Hepatocyte (in vitro differentiated cells): ENCODE measurements at regions not wholly inside any gene's neighbourhood (a gene's known extent, or its start where the extent isn't known, plus 50 kb on each side); places are given as distances from the start of the nearest gene placed in this dataset.

Experiments used
- DNase-seq: peaks from one replicate; pipeline ENCODE4 v3.0.0-alpha.2; 2016; ENCODE audit warnings: low spot score
- H2AFZ ChIP-seq: fragments of 200-600 bp; sonication (generic); 2 replicates; pipeline ENCODE4 v1.6.0; 2016; ENCODE audit warnings: antibody characterized with exemption, mild to moderate bottlenecking
- H3K27ac ChIP-seq: fragments of 200-600 bp; sonication (generic); 2 replicates; pipeline ENCODE4 v1.5.1; 2016; ENCODE audit warnings: mild to moderate bottlenecking
- H3K27me3 ChIP-seq: fragments of 200-600 bp; sonication (generic); 2 replicates; pipeline ENCODE4 v1.6.1; 2016
- H3K36me3 ChIP-seq: fragments of 200-600 bp; sonication (generic); replicated peaks from 2 replicates; pipeline ENCODE4 v1.5.1; 2016; ENCODE audit warnings: low read depth; ENCODE audit not compliant: insufficient read depth
- H3K4me1 ChIP-seq: fragments of 200-600 bp; sonication (generic); 2 replicates; pipeline ENCODE4 v1.5.1; 2016; ENCODE audit warnings: mild to moderate bottlenecking, moderate library complexity; ENCODE audit not compliant: insufficient read depth
- H3K4me2 ChIP-seq: fragments of 200-600 bp; sonication (generic); 2 replicates; pipeline ENCODE4 v1.6.0; 2016
- H3K4me3 ChIP-seq: fragments of 200-600 bp; sonication (generic); 2 replicates; pipeline ENCODE4 v1.5.1; 2016; ENCODE audit warnings: mild to moderate bottlenecking
- H3K79me2 ChIP-seq: fragments of 200-600 bp; sonication (generic); 2 replicates; pipeline ENCODE4 v1.6.0; 2017; ENCODE audit warnings: mild to moderate bottlenecking
- H3K9me2 ChIP-seq: fragments of 200-600 bp; sonication (generic); replicated peaks from 2 replicates; pipeline ENCODE4 v1.6.0; 2017; ENCODE audit warnings: mild to moderate bottlenecking; ENCODE audit not compliant: insufficient read depth
- H3K9me3 ChIP-seq: fragments of 200-600 bp; sonication (generic); 2 replicates; pipeline ENCODE4 v1.5.1; 2016; ENCODE audit warnings: low read depth, mild to moderate bottlenecking
- H4K20me1 ChIP-seq: fragments of 200-600 bp; sonication (generic); 2 replicates; pipeline ENCODE4 v1.6.0; 2016; ENCODE audit warnings: mild to moderate bottlenecking; ENCODE audit not compliant: insufficient read depth, poor library complexity, severe bottlenecking
- EZH2 ChIP-seq: fragments of 200-600 bp; sonication (generic); IDR thresholded peaks from 2 replicates; pipeline ENCODE4 v1.6.1; 2016; ENCODE audit warnings: antibody characterized with exemption, mild to moderate bottlenecking, borderline replicate concordance
- EZH2phosphoT487 ChIP-seq: fragments of 200-600 bp; sonication (generic); IDR thresholded peaks from one replicate; pipeline ENCODE4 v1.6.1; 2018; ENCODE audit warnings: antibody characterized with exemption, mild to moderate bottlenecking, low read depth, moderate library complexity; ENCODE audit not compliant: unreplicated experiment, severe bottlenecking
- WGBS: methylation state at CpG from one replicate; pipeline ENCODE4 v1.1.6; 2016; ENCODE audit warnings: low lambda C conversion rate; ENCODE audit errors: missing lambda C conversion rate; 5-methylcytosine and 5-hydroxymethylcytosine counted together
- TF ChIP-seq, protein P1 (sequence below): fragments of 200-600 bp; sonication (generic); IDR thresholded peaks from 2 replicates; pipeline ENCODE4 v1.5.1; 2016; ENCODE audit warnings: antibody characterized with exemption, mild to moderate bottlenecking; ENCODE audit not compliant: poor library complexity

DNA sequence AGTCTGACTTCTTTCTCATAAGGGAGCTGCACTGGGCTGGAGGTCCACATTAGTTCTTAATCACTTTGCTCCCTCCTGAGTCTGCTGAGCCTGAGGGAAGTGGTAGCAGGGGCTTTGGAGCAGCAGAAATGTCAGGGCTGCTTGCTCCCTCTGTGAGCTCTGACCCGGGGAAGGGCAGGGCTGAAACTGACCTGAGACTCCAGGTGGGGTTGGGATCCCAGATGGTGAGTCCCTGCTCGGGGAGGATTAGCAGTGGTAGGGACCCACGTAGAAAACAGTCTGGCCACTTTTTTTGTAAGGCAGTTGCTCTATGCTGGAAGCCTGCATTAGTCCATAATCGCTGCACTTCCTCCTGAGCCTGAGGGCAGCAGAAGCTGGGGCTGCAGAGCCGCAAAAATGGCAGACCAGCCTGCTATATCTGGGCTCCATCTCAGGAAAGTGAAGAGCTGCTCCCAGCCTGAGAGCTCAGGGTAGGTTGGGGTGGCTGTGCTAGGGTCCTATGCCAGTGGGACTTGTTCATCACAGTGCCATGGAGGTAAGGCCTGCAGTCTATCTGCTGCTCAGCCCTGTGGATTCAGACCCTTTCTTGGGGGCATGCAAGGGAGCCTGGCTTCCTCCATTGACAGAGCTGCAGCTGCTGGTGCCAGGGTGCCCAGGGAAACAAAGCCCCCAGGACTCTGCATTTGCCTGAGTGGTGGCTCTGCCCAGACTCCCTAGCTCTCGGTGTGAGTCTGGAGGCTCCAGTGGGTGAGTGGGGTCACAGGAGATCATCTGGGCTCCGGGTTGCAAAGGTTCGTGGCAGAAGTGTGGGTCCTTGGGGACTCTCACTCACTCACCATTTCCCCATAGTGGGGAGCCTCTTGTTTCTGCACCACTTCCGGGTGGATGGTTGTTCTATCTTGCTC lies 854.3 kb downstream of the LUZP2 start:
- no peaks in the 10 kb centered on the region for H3K9me2 ChIP-seq
- H4K20me1 ChIP-seq, result no peaks in the 10 kb centered on the region
- H3K4me2 ChIP-seq, result no peak overlapping the region
- H3K27ac ChIP-seq, result no peak overlapping the region
- DNase-seq, result no peak
- no peak overlapping the region for H3K4me3 ChIP-seq
- no peaks in the 10 kb centered on the region for H3K36me3 ChIP-seq
- H3K27me3 ChIP-seq, result no peaks in the 10 kb centered on the region
- H3K4me1 ChIP-seq, result no peaks in the 10 kb centered on the region
- no peak for TF ChIP-seq EZH2phosphoT487
- TF ChIP-seq EZH2, result no peak
- TF ChIP-seq, protein P1, sequence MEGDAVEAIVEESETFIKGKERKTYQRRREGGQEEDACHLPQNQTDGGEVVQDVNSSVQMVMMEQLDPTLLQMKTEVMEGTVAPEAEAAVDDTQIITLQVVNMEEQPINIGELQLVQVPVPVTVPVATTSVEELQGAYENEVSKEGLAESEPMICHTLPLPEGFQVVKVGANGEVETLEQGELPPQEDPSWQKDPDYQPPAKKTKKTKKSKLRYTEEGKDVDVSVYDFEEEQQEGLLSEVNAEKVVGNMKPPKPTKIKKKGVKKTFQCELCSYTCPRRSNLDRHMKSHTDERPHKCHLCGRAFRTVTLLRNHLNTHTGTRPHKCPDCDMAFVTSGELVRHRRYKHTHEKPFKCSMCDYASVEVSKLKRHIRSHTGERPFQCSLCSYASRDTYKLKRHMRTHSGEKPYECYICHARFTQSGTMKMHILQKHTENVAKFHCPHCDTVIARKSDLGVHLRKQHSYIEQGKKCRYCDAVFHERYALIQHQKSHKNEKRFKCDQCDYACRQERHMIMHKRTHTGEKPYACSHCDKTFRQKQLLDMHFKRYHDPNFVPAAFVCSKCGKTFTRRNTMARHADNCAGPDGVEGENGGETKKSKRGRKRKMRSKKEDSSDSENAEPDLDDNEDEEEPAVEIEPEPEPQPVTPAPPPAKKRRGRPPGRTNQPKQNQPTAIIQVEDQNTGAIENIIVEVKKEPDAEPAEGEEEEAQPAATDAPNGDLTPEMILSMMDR, result no peak
- no peaks in the 10 kb centered on the region for H3K9me3 ChIP-seq
- H2AFZ ChIP-seq, result no peak overlapping the region
- WGBS, result 87% methylated on average over 9 of the region's 9 CpGs
- no peaks in the 10 kb centered on the region for H3K79me2 ChIP-seq

DNA sequence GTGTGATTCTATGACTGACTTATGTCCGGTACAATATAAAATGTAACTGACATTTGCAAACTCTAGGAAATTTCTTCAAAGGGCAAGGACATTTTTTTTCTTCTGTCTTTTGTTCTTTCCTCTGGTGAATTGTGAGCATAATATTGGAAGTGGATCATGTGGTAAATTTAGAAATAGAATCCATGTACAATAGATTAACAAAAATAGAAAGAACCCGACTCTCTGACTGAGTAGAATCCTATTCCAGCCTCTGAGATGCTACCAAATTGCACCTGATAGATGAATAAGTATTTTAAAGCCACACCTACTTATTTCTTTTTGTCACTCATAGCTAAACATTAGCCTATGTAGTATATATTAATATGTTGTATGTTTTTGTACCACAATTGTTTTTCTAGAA lies 860.3 kb downstream of the LUZP2 start:
- Histone ChIP-seq H3K4me1 (no peaks in the 10 kb centered on the region), H3K79me2 (no peaks in the 10 kb centered on the region), H2AFZ (no peak overlapping the region), H3K27ac (no peak overlapping the region), H3K4me3 (no peak overlapping the region), H3K36me3 (no peaks in the 10 kb centered on the region), H3K4me2 (no peak overlapping the region), H3K9me3 (no peaks in the 10 kb centered on the region), H4K20me1 (no peaks in the 10 kb centered on the region), H3K27me3 (no peaks in the 10 kb centered on the region), H3K9me2 (no peaks in the 10 kb centered on the region)
- 70% methylated on average over 2 of the region's 2 CpGs for WGBS
- no peak for TF ChIP-seq EZH2
- TF ChIP-seq, protein P1, result no peak
- no peak for TF ChIP-seq EZH2phosphoT487
- no peak for DNase-seq

DNA sequence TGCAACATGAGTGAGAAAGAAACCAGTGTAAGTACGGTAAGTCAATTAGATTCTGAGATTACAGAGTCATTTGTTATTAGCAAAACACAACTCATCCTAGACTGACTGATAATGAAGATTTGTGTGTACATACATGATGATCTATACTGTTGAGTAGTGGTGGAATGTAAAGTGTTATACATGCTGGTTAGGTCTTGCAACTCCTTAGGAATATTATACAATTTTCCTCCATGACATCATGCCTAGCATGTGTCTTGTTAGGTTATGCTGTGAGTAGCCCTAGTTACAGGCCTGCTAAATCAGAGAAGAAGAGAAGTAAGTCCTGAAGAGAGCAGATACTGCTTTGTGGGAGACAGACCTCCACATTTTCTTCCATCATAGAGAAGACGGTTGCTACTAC lies 880.6 kb downstream of the LUZP2 start:
- TF ChIP-seq EZH2phosphoT487 (no peak), EZH2 (no peak)
- TF ChIP-seq, protein P1, result no peak
- no peaks in the 10 kb centered on the region for H3K9me3 ChIP-seq
- no peaks in the 10 kb centered on the region for H3K4me1 ChIP-seq
- H2AFZ ChIP-seq, result no peak overlapping the region
- no peaks in the 10 kb centered on the region for H3K27me3 ChIP-seq
- no peak overlapping the region for H3K27ac ChIP-seq
- H3K9me2 ChIP-seq, result no peaks in the 10 kb centered on the region
- H3K36me3 ChIP-seq, result no peaks in the 10 kb centered on the region
- H3K4me3 ChIP-seq, result no peak overlapping the region
- DNase-seq, result no peak
- 90% methylated on average over 2 of the region's 2 CpGs for WGBS
- no peaks in the 10 kb centered on the region for H3K79me2 ChIP-seq
- no peaks in the 10 kb centered on the region for H4K20me1 ChIP-seq
- H3K4me2 ChIP-seq, result no peak overlapping the region
